GM23338 (cell line): ENCODE measurements at regions not wholly inside any gene's neighbourhood (a gene's known extent, or its start where the extent isn't known, plus 50 kb on each side); places are given as distances from the start of the nearest gene placed in this dataset.

Source experiments
- ATAC-seq: fragments of 200-7000 bp; cut with Tn5 transposase; 3 replicates; pipeline ENCODE4 v1.9.1; 2020
- DNase-seq: peaks from one replicate; pipeline ENCODE4 v3.0.0-alpha.2; 2015; ENCODE audit warnings: low spot score
- H2AFZ ChIP-seq: fragments of 200-600 bp; sonication (generic); 2 replicates; pipeline ENCODE4 v1.8.0; 2016; ENCODE audit warnings: antibody characterized with exemption, mild to moderate bottlenecking, moderate library complexity
- H3F3A ChIP-seq: fragments of 200-600 bp; sonication (generic); replicated peaks from 2 replicates; pipeline ENCODE4 v1.8.0; 2017; ENCODE audit warnings: antibody characterized with exemption, mixed run types, low read depth
- H3K27ac ChIP-seq: fragments of 200-600 bp; sonication (generic); 2 replicates; pipeline ENCODE4 v1.6.1; 2016; ENCODE audit warnings: low read depth
- H3K27me3 ChIP-seq: fragments of 200-600 bp; sonication (generic); 2 replicates; pipeline ENCODE4 v1.8.0; 2016; ENCODE audit warnings: mild to moderate bottlenecking, mixed run types, moderate library complexity; ENCODE audit not compliant: insufficient read depth
- H3K36me3 ChIP-seq: fragments of 200-600 bp; sonication (generic); 2 replicates; pipeline ENCODE4 v1.8.0; 2016; ENCODE audit warnings: mild to moderate bottlenecking; ENCODE audit not compliant: insufficient read depth
- H3K4me1 ChIP-seq: fragments of 200-600 bp; sonication (generic); 2 replicates; pipeline ENCODE4 v1.8.0; 2016; ENCODE audit warnings: mild to moderate bottlenecking, moderate library complexity; ENCODE audit not compliant: insufficient read depth
- H3K4me2 ChIP-seq: fragments of 200-600 bp; sonication (generic); 2 replicates; pipeline ENCODE4 v1.7.1; 2017; ENCODE audit warnings: mixed run types
- H3K4me3 ChIP-seq: fragments of 200-600 bp; sonication (generic); 2 replicates; pipeline ENCODE4 v1.6.1; 2016; ENCODE audit warnings: mixed run types
- H3K79me2 ChIP-seq: fragments of 200-600 bp; sonication (generic); replicated peaks from 2 replicates; pipeline ENCODE4 v1.8.0; 2017; ENCODE audit warnings: mild to moderate bottlenecking; ENCODE audit not compliant: insufficient read depth
- H3K9me2 ChIP-seq: fragments of 200-600 bp; sonication (generic); 2 replicates; pipeline ENCODE4 v1.8.0; 2017; ENCODE audit not compliant: insufficient read depth
- H4K20me1 ChIP-seq: fragments of 200-600 bp; sonication (generic); replicated peaks from 2 replicates; pipeline ENCODE4 v1.8.0; 2017; ENCODE audit warnings: mild to moderate bottlenecking; ENCODE audit not compliant: insufficient read depth
- H3K27ac Mint-ChIP-seq: 2 replicates; pipeline ENCODE4 v1.8.0; 2020; ENCODE audit warnings: inconsistent platforms, mild to moderate bottlenecking, moderate library complexity, mixed read lengths
- H3K27me3 Mint-ChIP-seq: 3 replicates; pipeline ENCODE4 v1.8.0; 2022; ENCODE audit warnings: low read depth, mild to moderate bottlenecking, moderate library complexity, mixed read lengths, inconsistent platforms; ENCODE audit not compliant: insufficient read depth, poor library complexity
- H3K36me3 Mint-ChIP-seq: 3 replicates; pipeline ENCODE4 v1.8.0; 2021; ENCODE audit warnings: low read depth, mild to moderate bottlenecking, inconsistent platforms, moderate library complexity, mixed read lengths
- H3K4me1 Mint-ChIP-seq: 3 replicates; pipeline ENCODE4 v1.8.0; 2020; ENCODE audit warnings: mild to moderate bottlenecking, inconsistent platforms, mixed read lengths
- H3K4me3 Mint-ChIP-seq: 3 replicates; pipeline ENCODE4 v1.8.0; 2021; ENCODE audit warnings: moderate library complexity, mild to moderate bottlenecking, inconsistent platforms, mixed read lengths
- H3K9me3 Mint-ChIP-seq: 3 replicates; pipeline ENCODE4 v1.8.0; 2020; ENCODE audit warnings: moderate library complexity, mild to moderate bottlenecking, inconsistent platforms, mixed read lengths
- CREB1 ChIP-seq: fragments of 250-450 bp; sonication (Bioruptor Pico); IDR thresholded peaks from 2 replicates; pipeline ENCODE4 v1.5.0; 2020; ENCODE audit warnings: low read depth, mild to moderate bottlenecking, moderate library complexity
- CTCF ChIP-seq, 2 experiments: fragments of 200-600 bp in 1 of 2; sonication (generic) in 1 of 2; conservative IDR thresholded peaks; 2 replicates each; pipeline versions ENCODE4 v1.5.1 to v1.6.1; 2016 to 2017; ENCODE audit warnings: antibody characterized with exemption in 2 of 2, low read depth in 2 of 2, mild to moderate bottlenecking in 2 of 2, moderate library complexity in 1 of 2
- ETS1 ChIP-seq: IDR thresholded peaks from 2 replicates; pipeline ENCODE4 v1.6.1; 2016; ENCODE audit warnings: antibody characterized with exemption
- EZH2 ChIP-seq: fragments of 200-600 bp; sonication (generic); IDR thresholded peaks from one replicate; pipeline ENCODE4 v1.8.0; 2017; ENCODE audit warnings: antibody characterized with exemption, mild to moderate bottlenecking, low read depth; ENCODE audit not compliant: unreplicated experiment
- EZH2phosphoT487 ChIP-seq: fragments of 200-600 bp; sonication (generic); IDR thresholded peaks from one replicate; pipeline ENCODE4 v1.8.1; 2018; ENCODE audit warnings: antibody characterized with exemption; ENCODE audit not compliant: unreplicated experiment
- JUNB ChIP-seq: IDR thresholded peaks from one replicate; pipeline ENCODE4 v1.6.1; 2016; ENCODE audit warnings: antibody characterized with exemption; ENCODE audit not compliant: unreplicated experiment
- REST ChIP-seq: IDR thresholded peaks from one replicate; pipeline ENCODE4 v1.6.1; 2018; ENCODE audit warnings: antibody characterized with exemption; ENCODE audit not compliant: unreplicated experiment
- STAT1 ChIP-seq: IDR thresholded peaks from one replicate; pipeline ENCODE4 v1.6.1; 2016; ENCODE audit warnings: antibody characterized with exemption; ENCODE audit not compliant: unreplicated experiment
- ZNF114 ChIP-seq: fragments of 250-450 bp; sonication (Bioruptor Pico); IDR thresholded peaks from 2 replicates; pipeline ENCODE4 v1.5.0; 2020; ENCODE audit warnings: mild to moderate bottlenecking, moderate library complexity
- ZNF462 ChIP-seq: fragments of 250-450 bp; sonication (Bioruptor Pico); IDR thresholded peaks from 2 replicates; pipeline ENCODE4 v1.5.0; 2020; ENCODE audit warnings: mild to moderate bottlenecking, moderate library complexity

- TF ChIP-seq ZNF462 (no peak), EZH2phosphoT487 (no peak)
Measured at GRCh38 chr7:10632712-10633111, 341.0 kb upstream of the PHF14 start (continued).

- H3K79me2 ChIP-seq, result no peaks in the 10 kb centered on the region
- H3K27ac ChIP-seq, result no peak overlapping the region
- no peaks in the 10 kb centered on the region; the same call in 1 of the 2 replicates for H3K9me2 ChIP-seq
- H2AFZ ChIP-seq, result no peak overlapping the region
- no peak overlapping the region for H3K4me3 ChIP-seq
- Mint-ChIP-seq H3K9me3 (peaks cover 12% of the 10 kb centered on the region), H3K4me1 (no peaks in the 10 kb centered on the region), H3K4me3 (no peak overlapping the region), H3K27ac (no peak overlapping the region), H3K27me3 (peaks cover 1% of the 10 kb centered on the region), H3K36me3 (no peaks in the 10 kb centered on the region)
- no peak for DNase-seq
- no peaks in the 10 kb centered on the region for H4K20me1 ChIP-seq
- H3K27me3 ChIP-seq, result no peaks in the 10 kb centered on the region
- no peak for ATAC-seq
- no peaks in the 10 kb centered on the region for H3F3A ChIP-seq
- no peak overlapping the region for H3K4me2 ChIP-seq
- no peaks in the 10 kb centered on the region for H3K36me3 ChIP-seq
- H3K4me1 ChIP-seq, result no peaks in the 10 kb centered on the region
- TF ChIP-seq ETS1 (no peak), JUNB (no peak), STAT1 (no peak), EZH2 (no peak), REST (no peak), CREB1 (CRISPR knock-in tag) (no peak), CTCF (conservative IDR thresholded peaks at IDR 0.05; ENCODE audit: low read depth in 2 of 2) (no peak), ZNF114 (no peak)
Measured at GRCh38 chr7:10634239-10634638, 339.4 kb upstream of the PHF14 start.
